Activated naive CD8-positive, alpha-beta T cell treated with anti-CD3 and anti-CD28 coated beads, Interleukin-2, amount 10 ng/mL, durations not matched to agents 7 days and 5 days (primary cell): ENCODE measurements at regions not wholly inside any gene's neighbourhood (a gene's known extent, or its start where the extent isn't known, plus 50 kb on each side); places are given as distances from the start of the nearest gene placed in this dataset.

Experiments
- ATAC-seq: fragments of 150-1000 bp; cut with Tn5 transposase; one replicate; pipeline ENCODE4 v1.10.0; 2021; ENCODE audit warnings: low read depth, moderate library complexity
- POLR2A ChIA-PET: fragments of 350-600 bp; sonication (Branson Sonifier 250); formaldehyde crosslinking; loops from one replicate; lab custom pipeline; 2021; ENCODE audit warnings: antibody characterized with exemption; lab: Charles Lee
- DNase-seq: peaks from one replicate; pipeline ENCODE4 v3.0.0; 2021
- H3K27ac Mint-ChIP-seq: one replicate; pipeline ENCODE4 v1.8.0; 2022; ENCODE audit warnings: mild to moderate bottlenecking, mixed read lengths
- H3K27me3 Mint-ChIP-seq: one replicate; pipeline ENCODE4 v1.8.0; 2022; ENCODE audit warnings: mild to moderate bottlenecking, moderate library complexity, mixed read lengths
- H3K36me3 Mint-ChIP-seq: one replicate; pipeline ENCODE4 v1.8.0; 2021; ENCODE audit warnings: mild to moderate bottlenecking, mixed read lengths
- H3K4me1 Mint-ChIP-seq: one replicate; pipeline ENCODE4 v1.8.0; 2021; ENCODE audit warnings: mixed read lengths
- H3K4me3 Mint-ChIP-seq: one replicate; pipeline ENCODE4 v1.8.0; 2022; ENCODE audit warnings: mild to moderate bottlenecking, moderate library complexity, mixed read lengths
- H3K9me3 Mint-ChIP-seq: one replicate; pipeline ENCODE4 v1.8.0; 2021; ENCODE audit warnings: mixed read lengths

DNA sequence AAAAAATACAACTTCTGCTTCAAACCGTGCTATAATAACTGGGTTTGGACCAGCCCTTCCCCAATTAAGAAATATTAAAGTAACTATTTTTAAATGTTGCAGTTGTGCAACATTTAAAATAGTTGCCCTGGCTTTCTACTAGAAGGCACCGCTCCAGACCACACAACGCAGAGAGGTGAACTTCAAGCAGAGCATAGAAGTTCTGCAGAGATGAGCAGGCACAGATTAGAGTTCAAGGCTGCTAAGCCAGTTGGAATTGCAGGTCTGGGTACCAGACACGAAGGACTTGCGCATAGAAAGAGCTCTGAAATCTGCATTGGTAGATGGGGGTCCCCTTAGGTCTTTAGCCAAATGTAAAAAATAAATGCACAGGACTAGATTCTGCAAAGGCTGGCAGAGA, 58.7 kb upstream of the GALNT10 start:
- Mint-ChIP-seq H3K4me3 (no peak overlapping the region), H3K4me1 (no peaks in the 10 kb centered on the region), H3K36me3 (no peaks in the 10 kb centered on the region), H3K9me3 (no peaks in the 10 kb centered on the region), H3K27me3 (peaks cover 33% of the 10 kb centered on the region), H3K27ac (no peak overlapping the region)
- POLR2A ChIA-PET, result no interaction called here
- ATAC-seq (no peak), DNase-seq (no peak)

DNA sequence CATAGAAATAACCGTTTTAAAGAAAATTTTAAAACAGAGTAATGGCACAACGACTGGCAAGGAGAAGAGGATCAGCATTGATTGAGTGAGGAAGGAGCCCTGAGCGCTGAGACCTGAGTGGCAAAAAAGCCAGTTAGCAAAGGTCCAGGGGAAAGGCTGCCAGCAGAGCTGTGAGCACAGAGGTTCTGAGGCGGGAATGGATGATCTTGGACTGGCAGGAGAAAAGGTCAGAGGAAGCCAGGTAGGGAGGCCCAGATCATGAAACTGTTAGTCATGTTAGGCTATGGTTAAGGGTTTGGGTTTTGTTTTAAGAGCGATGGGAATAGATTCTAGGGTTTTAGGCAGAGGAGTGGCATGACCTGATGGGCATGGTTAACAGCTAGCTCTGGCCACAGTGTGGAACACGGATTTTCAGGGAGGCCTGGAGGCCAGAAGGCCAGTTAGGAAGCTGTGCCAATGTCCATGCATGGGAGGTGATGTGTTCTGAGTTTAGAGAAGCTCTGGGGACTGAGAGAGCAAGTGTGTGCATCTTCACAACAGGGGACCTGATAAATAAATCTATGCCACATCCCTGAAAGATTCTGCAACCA, 57.7 kb upstream of the GALNT10 start:
- Mint-ChIP-seq H3K27ac (no peak overlapping the region), H3K4me1 (no peaks in the 10 kb centered on the region), H3K27me3 (peaks cover 32% of the 10 kb centered on the region), H3K4me3 (no peak overlapping the region), H3K36me3 (no peaks in the 10 kb centered on the region), H3K9me3 (no peaks in the 10 kb centered on the region)
- ATAC-seq (no peak), DNase-seq (no peak)
- POLR2A ChIA-PET, result no interaction called here

DNA sequence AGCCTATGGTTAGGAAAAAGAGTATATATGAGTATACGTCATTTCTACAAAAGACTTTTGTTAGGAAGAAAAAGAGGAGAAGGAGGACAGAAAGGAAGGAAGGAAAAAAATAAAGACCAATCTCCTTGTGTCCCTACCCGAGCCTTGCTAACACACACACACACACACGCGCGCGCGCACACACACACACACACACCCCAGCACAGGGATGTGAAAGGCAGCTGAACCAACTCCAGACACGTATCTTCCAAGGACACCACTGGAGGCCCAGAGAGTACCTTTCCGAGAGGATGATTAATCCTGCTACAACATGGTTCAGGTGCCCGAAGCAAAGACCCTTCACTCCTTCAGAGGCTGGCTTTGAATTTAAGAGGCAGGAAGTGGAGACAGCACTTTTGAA, 56.9 kb upstream of the GALNT10 start:
- Mint-ChIP-seq H3K36me3 (no peaks in the 10 kb centered on the region), H3K27ac (no peak overlapping the region), H3K9me3 (no peaks in the 10 kb centered on the region), H3K4me3 (no peak overlapping the region), H3K4me1 (no peaks in the 10 kb centered on the region), H3K27me3 (peaks cover 32% of the 10 kb centered on the region)
- POLR2A ChIA-PET, result no interaction called here
- ATAC-seq (peak; percentile 22), DNase-seq (no peak)

DNA sequence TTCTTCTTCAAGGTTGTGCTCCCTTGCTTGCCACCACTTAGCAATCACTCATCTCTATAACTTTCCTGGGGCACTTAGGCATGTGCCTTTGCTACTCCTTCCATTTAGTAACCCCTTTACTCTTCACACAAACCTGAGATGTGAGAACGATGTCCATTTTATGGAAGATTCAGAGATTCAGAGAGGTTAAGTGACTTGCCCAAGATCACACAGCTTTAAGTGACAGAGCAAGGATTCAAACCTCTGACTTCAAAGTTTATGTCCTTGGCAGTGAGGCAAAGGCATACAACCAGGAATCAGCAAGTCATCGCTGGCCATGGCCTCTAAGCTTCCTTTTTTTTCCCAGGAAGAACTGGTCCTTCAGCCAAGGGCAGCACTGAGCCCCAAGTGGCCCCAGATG, 56.0 kb upstream of the GALNT10 start:
- H3K4me1 Mint-ChIP-seq, result no peaks in the 10 kb centered on the region
- H3K36me3 Mint-ChIP-seq, result no peaks in the 10 kb centered on the region
- DNase-seq, result no peak
- POLR2A ChIA-PET, result no interaction called here
- no peaks in the 10 kb centered on the region for H3K9me3 Mint-ChIP-seq
- no peak for ATAC-seq
- H3K27me3 Mint-ChIP-seq, result peaks cover 32% of the 10 kb centered on the region
- no peak overlapping the region for H3K4me3 Mint-ChIP-seq
- H3K27ac Mint-ChIP-seq, result no peak overlapping the region

DNA sequence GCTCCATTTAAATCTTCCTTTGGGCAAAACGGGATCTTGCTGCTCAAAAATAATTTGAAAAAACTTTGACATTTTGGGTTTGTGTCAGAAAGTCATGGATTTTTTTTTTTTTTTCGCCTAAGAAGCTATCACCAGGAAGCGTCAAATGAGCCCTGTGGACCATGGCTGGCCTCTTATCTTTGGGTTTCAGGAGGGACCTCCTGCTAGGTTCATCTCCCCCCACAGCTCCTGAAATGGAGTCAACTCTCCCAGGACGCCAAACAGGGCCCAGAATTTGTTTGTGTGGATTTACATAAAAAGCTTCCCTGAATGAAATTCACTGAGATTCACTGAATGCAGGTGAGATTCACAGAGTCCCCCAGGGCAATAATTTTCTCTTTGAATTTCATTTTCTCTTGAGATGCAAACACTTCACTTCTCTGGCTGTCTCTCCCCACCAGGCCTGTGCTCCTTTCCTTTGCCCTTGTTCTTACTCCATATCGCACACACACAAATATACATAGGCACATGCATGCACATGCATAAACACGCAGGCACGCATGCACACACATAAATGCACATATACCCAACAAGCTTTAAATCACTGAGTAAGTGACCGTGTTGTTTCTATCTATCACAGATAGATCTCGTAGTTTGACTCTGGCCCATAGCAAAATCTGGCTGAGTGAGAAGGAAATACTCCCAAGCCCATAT, 55.3 kb upstream of the GALNT10 start:
- Mint-ChIP-seq H3K4me3 (no peak overlapping the region), H3K27me3 (peaks cover 28% of the 10 kb centered on the region), H3K27ac (no peak overlapping the region), H3K4me1 (no peaks in the 10 kb centered on the region), H3K9me3 (no peaks in the 10 kb centered on the region), H3K36me3 (no peaks in the 10 kb centered on the region)
- no peak for DNase-seq
- ATAC-seq, result no peak
- POLR2A ChIA-PET, result no interaction called here

DNA sequence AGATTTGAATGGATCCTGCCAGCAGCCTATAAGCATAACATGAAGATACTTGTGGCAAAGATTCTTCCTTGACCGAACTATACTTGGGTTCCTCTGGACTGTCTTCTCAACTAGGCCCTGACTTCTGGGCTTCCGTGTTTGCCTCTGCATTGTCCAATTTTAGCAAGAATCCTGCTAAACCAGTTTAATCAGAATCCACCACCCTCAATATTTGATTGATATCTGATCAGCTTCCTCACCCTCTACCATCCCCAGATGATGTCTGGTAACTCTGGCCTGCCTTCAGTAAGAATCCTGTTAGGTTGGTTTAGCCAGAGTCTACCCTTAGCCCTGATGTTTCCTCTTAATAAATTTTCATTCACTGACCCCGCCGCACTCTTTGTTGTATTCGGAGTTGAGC, 54.4 kb upstream of the GALNT10 start:
- POLR2A ChIA-PET, result no interaction called here
- H3K27ac Mint-ChIP-seq, result no peak overlapping the region
- H3K4me1 Mint-ChIP-seq, result no peaks in the 10 kb centered on the region
- peaks cover 20% of the 10 kb centered on the region for H3K27me3 Mint-ChIP-seq
- H3K36me3 Mint-ChIP-seq, result no peaks in the 10 kb centered on the region
- ATAC-seq (no peak), DNase-seq (no peak)
- no peaks in the 10 kb centered on the region for H3K9me3 Mint-ChIP-seq
- no peak overlapping the region for H3K4me3 Mint-ChIP-seq

DNA sequence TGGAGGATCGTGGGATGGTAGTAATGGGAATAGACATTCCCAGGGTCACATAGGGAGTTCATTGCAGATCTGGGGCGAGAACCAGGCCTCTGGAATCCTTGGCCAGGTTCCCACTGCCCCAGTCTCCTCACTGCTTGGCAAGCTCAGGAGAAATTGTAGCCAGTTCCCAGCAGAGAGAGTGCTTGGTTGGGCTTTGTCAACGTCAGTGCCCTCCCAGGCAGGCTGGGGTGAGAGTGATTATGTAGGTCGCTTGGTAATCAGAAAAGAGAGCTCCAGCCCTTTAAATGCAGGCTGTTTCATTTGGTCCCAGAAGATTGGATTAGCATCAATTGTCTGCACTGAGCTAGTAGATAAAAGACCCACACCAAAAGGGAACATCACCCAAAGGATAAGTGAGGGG, 51.8 kb upstream of the GALNT10 start:
- no peak overlapping the region for H3K27ac Mint-ChIP-seq
- H3K4me1 Mint-ChIP-seq, result no peaks in the 10 kb centered on the region
- peaks cover 9% of the 10 kb centered on the region for H3K27me3 Mint-ChIP-seq
- DNase-seq (no peak), ATAC-seq (no peak)
- no peaks in the 10 kb centered on the region for H3K36me3 Mint-ChIP-seq
- POLR2A ChIA-PET, result no interaction called here
- H3K4me3 Mint-ChIP-seq, result no peak overlapping the region
- H3K9me3 Mint-ChIP-seq, result no peaks in the 10 kb centered on the region

DNA sequence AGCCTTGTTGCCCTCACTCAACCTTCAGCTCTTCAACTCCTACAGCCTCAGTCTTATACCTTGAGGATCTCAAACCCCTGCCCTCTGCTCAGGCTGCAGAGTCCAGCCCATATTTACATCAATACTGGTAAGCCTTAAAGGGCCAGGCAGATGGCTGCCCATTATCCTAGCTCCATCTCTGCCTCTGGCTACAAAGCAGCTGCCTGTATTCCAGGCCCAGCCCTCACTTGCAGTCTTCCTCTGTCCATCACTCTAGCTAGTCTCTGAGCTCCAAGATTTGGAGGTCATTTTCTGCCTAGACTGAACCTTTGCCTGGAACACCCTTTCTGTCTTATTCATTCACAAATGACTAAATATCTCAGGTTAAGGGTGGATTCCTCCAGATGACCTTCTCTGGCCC, 50.2 kb upstream of the GALNT10 start:
- H3K27me3 Mint-ChIP-seq, result peaks cover 7% of the 10 kb centered on the region
- no peak for ATAC-seq
- H3K4me1 Mint-ChIP-seq, result no peaks in the 10 kb centered on the region
- POLR2A ChIA-PET, result no interaction called here
- H3K9me3 Mint-ChIP-seq, result no peaks in the 10 kb centered on the region
- no peak overlapping the region for H3K27ac Mint-ChIP-seq
- no peaks in the 10 kb centered on the region for H3K36me3 Mint-ChIP-seq
- DNase-seq, result no peak
- H3K4me3 Mint-ChIP-seq, result no peak overlapping the region
